Epidermal melanocyte (primary cell): ENCODE measurements at regions not wholly inside any gene's neighbourhood (a gene's known extent, or its start where the extent isn't known, plus 50 kb on each side); places are given as distances from the start of the nearest gene placed in this dataset.
"Not testable (repeated sequence)": the region's sequence is repeated elsewhere in the genome, so short reads cannot be mapped to it uniquely, and the experiment has no call there.

ENCODE experiments used
- DNase-seq: peaks from one replicate; pipeline ENCODE4 v3.0.0; 2011; ENCODE audit warnings: low spot score; ENCODE audit not compliant: insufficient read length

GRCh38 chr7:356691-357462, 66.9 kb downstream of the FOXL3 start:
- no peak for DNase-seq

GRCh38 chr7:357531-358209, 67.7 kb downstream of the FOXL3 start:
- no peak for DNase-seq

- no peak for DNase-seq
These were observed 68.4 kb downstream of the FOXL3 start for GRCh38 chr7:358352-358751.

- no peak for DNase-seq
These were observed 69.3 kb downstream of the FOXL3 start for GRCh38 chr7:359226-359765.

GRCh38 chr7:359766-360361, 69.9 kb downstream of the FOXL3 start:
- no peak for DNase-seq

- no peak for DNase-seq
These were observed 70.6 kb downstream of the FOXL3 start for GRCh38 chr7:360454-361100.

- not testable (repeated sequence) for DNase-seq
These were observed 71.2 kb downstream of the FOXL3 start for GRCh38 chr7:361182-361581.

GRCh38 chr7:361680-362401, 71.9 kb downstream of the FOXL3 start:
- no peak for DNase-seq

GRCh38 chr7:362402-363096, 72.6 kb downstream of the FOXL3 start:
- no peak for DNase-seq

- DNase-seq = no peak
These were observed 73.7 kb downstream of the FOXL3 start for GRCh38 chr7:363626-364025.

- no peak for DNase-seq
These were observed 74.6 kb downstream of the FOXL3 start for GRCh38 chr7:364536-364935.

- no peak for DNase-seq
These were observed 75.6 kb downstream of the FOXL3 start for GRCh38 chr7:365593-365992.

- DNase-seq = peak; percentile 44
These were observed 76.3 kb downstream of the FOXL3 start for GRCh38 chr7:366161-366803.

GRCh38 chr7:367351-367901, 77.5 kb downstream of the FOXL3 start:
- DNase-seq = no peak

GRCh38 chr7:368651-369475, 78.9 kb downstream of the FOXL3 start:
- no peak for DNase-seq

GRCh38 chr7:369476-370258, 79.7 kb downstream of the FOXL3 start:
- no peak for DNase-seq

- no peak for DNase-seq
These were observed 80.3 kb downstream of the FOXL3 start for GRCh38 chr7:370259-370625.

- no peak for DNase-seq
These were observed 80.8 kb downstream of the FOXL3 start for GRCh38 chr7:370775-371118.
